HCT116 (cell line): ENCODE measurements at regions not wholly inside any gene's neighbourhood (a gene's known extent, or its start where the extent isn't known, plus 50 kb on each side); places are given as distances from the start of the nearest gene placed in this dataset.

Source experiments
- ATAC-seq: fragments of 200-7000 bp; cut with Tn5 transposase; 2 replicates; pipeline ENCODE4 v1.9.1; 2020; ENCODE audit warnings: mild to moderate bottlenecking, moderate library complexity
- BruUV-seq: library from RNA; stranded (reverse); fragments of 400-500 nt; replicated peaks from 2 replicates; lab custom pipeline; 2021; lab: Mats Ljungman, UMichigan
- CTCF ChIA-PET: fragments of 300-600 bp; sonication (Branson Sonifier 250); formaldehyde crosslinking; loops from one replicate; lab custom pipeline; 2021; ENCODE audit warnings: antibody characterized with exemption; lab: Charles Lee
- POLR2A ChIA-PET: fragments of 300-600, 350-600 bp; sonication (Branson Sonifier 250); formaldehyde crosslinking; loops from one replicate; lab custom pipeline; 2021; ENCODE audit warnings: antibody characterized with exemption; lab: Charles Lee
- RAD21 ChIA-PET, 2 experiments: fragments of 300-600 bp; sonication (Branson Sonifier 250); formaldehyde crosslinking; loops; one replicate each; lab custom pipeline; 2023; ENCODE audit warnings: low total read pairs in 2 of 2; ENCODE audit not compliant: uncharacterized antibody in 2 of 2, unreplicated experiment in 2 of 2, low non-redundant PET in 1 of 2; lab: Charles Lee
- DNase-seq: peaks from one replicate; pipeline ENCODE4 v3.0.0-alpha.2; 2010; ENCODE audit warnings: low read depth, low spot score
- H2AFZ ChIP-seq: fragments of 200-600 bp; shearing (Covaris generic), sonication (generic); 2 replicates; pipeline ENCODE4 v1.6.1; 2017; ENCODE audit warnings: low read depth, mixed run types, mixed read lengths, antibody characterized with exemption, low read length; ENCODE audit not compliant: poor library complexity, severe bottlenecking
- H3K27ac ChIP-seq: 2 replicates; pipeline ENCODE4 v1.5.1; 2012; ENCODE audit warnings: low read depth, low read length
- H3K27me3 ChIP-seq: fragments of 200-600 bp; sonication (generic); 2 replicates; pipeline ENCODE4 v1.6.1; 2016; ENCODE audit warnings: mixed run types, low read length, mixed read lengths; ENCODE audit not compliant: insufficient read depth
- H3K36me3 ChIP-seq, 2 experiments: fragments of 200-500 bp in 1 of 2; fragments of 200-600 bp in 1 of 2; sonication (Bioruptor generic) in 1 of 2; sonication (generic) in 1 of 2; 2 replicates each; pipeline versions ENCODE4 v1.5.1 to v1.6.1; 2014 to 2016; ENCODE audit warnings: low read length in 2 of 2, inconsistent platforms in 1 of 2, mixed read lengths in 1 of 2, mixed run types in 1 of 2; ENCODE audit not compliant: insufficient read depth in 2 of 2, control insufficient read depth in 1 of 2
- H3K4me1 ChIP-seq, 2 experiments: fragments of 200-600 bp in 1 of 2; sonication (generic) in 1 of 2; 2 replicates each; pipeline versions ENCODE4 v1.5.1 to v1.6.1; 2012 to 2017; ENCODE audit warnings: low read length in 2 of 2, inconsistent platforms in 1 of 2, mild to moderate bottlenecking in 1 of 2, mixed read lengths in 1 of 2, mixed run types in 1 of 2, moderate library complexity in 1 of 2; ENCODE audit not compliant: insufficient read depth in 2 of 2, control insufficient read depth in 1 of 2
- H3K4me2 ChIP-seq: fragments of 200-600 bp; sonication (generic); 2 replicates; pipeline ENCODE4 v1.6.1; 2017; ENCODE audit warnings: mixed run types, low read length, mixed read lengths
- H3K4me3 ChIP-seq, 2 experiments: fragments of 200-600 bp in 1 of 2; sonication (generic) in 1 of 2; replicated peaks in 1 of 2; 2 replicates each; pipeline ENCODE4 v1.5.1; 2011 to 2016; ENCODE audit warnings: low read length in 2 of 2, control low read depth in 1 of 2, low read depth in 1 of 2, mild to moderate bottlenecking in 1 of 2, mixed read lengths in 1 of 2, mixed run types in 1 of 2
- H3K79me2 ChIP-seq: fragments of 200-600 bp; sonication (generic); 2 replicates; pipeline ENCODE4 v1.6.1; 2017; ENCODE audit warnings: mild to moderate bottlenecking, mixed run types, low read length, moderate library complexity, mixed read lengths; ENCODE audit not compliant: insufficient read depth
- H3K9ac ChIP-seq: fragments of 200-600 bp; sonication (generic); 2 replicates; pipeline ENCODE4 v1.6.1; 2016; ENCODE audit warnings: low read length, mixed read lengths
- H3K9me2 ChIP-seq: fragments of 200-600 bp; sonication (generic), shearing (Covaris generic); 2 replicates; pipeline ENCODE4 v1.6.1; 2017; ENCODE audit warnings: mixed run types, mild to moderate bottlenecking, moderate library complexity; ENCODE audit not compliant: insufficient read depth
- H3K9me3 ChIP-seq, 2 experiments: fragments of 200-500 bp in 1 of 2; fragments of 200-600 bp in 1 of 2; sonication (Bioruptor generic) in 1 of 2; sonication (generic) in 1 of 2; 2 replicates each; pipeline ENCODE4 v1.6.1; 2014 to 2017; ENCODE audit warnings: low read length in 2 of 2, mixed read lengths in 2 of 2, inconsistent platforms in 1 of 2, low read depth in 1 of 2, mild to moderate bottlenecking in 1 of 2, mixed run types in 1 of 2, moderate library complexity in 1 of 2; ENCODE audit not compliant: control insufficient read depth in 1 of 2, insufficient read depth in 1 of 2
- H4K20me1 ChIP-seq: fragments of 200-600 bp; sonication (generic), shearing (Covaris generic); 2 replicates; pipeline ENCODE4 v1.6.1; 2017; ENCODE audit warnings: mixed run types, mild to moderate bottlenecking, moderate library complexity; ENCODE audit not compliant: insufficient read depth
- CEBPB ChIP-seq: IDR thresholded peaks from 2 replicates; pipeline ENCODE4 v1.6.1; 2012; ENCODE audit warnings: low read depth
- EZH2phosphoT487 ChIP-seq: fragments of 200-600 bp; IDR thresholded peaks from 2 replicates; pipeline ENCODE4 v1.6.1; 2018; ENCODE audit warnings: antibody characterized with exemption, borderline replicate concordance
- POLR2AphosphoS5 ChIP-seq: IDR thresholded peaks from 2 replicates; pipeline ENCODE4 v1.6.1; 2011; ENCODE audit warnings: mild to moderate bottlenecking, low read depth, low read length, moderate library complexity
- RAD21 ChIP-seq: IDR thresholded peaks from 2 replicates; pipeline ENCODE4 v1.6.1; 2012; ENCODE audit warnings: low read depth, mild to moderate bottlenecking
- ZNF274 ChIP-seq: fragments of 200-500 bp; sonication (Bioruptor generic); IDR thresholded peaks from 2 replicates; pipeline ENCODE4 v1.6.1; 2014; ENCODE audit warnings: mild to moderate bottlenecking, low read depth, low read length, inconsistent platforms
- intact Hi-C: fragments of 100-400 bp; cut with micrococcal nuclease; formaldehyde crosslinking; loops from 2 replicates; pipeline ENCODE4 v1.10.0; 2022
- TF ChIP-seq, protein P1 (sequence below): IDR thresholded peaks from 2 replicates; pipeline ENCODE4 v1.6.1; 2012

DNA sequence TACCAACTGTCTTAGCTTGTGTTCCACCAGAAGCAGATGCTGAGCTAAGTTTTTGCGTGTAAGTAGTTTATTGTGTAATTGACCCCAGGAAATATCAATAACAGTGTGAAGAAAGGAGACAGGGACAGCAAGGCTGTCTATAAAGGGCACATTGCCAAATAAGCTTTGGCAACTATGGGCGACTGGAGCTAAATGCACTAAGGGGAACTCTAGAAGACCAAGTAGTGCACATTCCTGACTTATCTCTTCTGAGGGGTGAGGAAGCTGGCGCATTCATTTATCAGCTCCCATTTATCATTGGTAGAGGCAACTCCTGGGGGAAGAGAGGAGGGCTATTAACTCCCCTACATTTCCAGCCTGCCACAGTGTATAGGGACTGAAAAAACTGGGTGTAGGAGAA lies 135.0 kb downstream of the DLEU7 start:
- H2AFZ ChIP-seq: no peak overlapping the region
- no peaks in the 10 kb centered on the region for H3K4me1 ChIP-seq
- H3K4me3 ChIP-seq: no peak overlapping the region
- H3K79me2 ChIP-seq: no peaks in the 10 kb centered on the region
- H3K9me2 ChIP-seq: no peaks in the 10 kb centered on the region
- no peaks in the 10 kb centered on the region for H3K9me3 ChIP-seq
- H3K9ac ChIP-seq: no peak overlapping the region
- H3K27ac ChIP-seq: no peak overlapping the region
- ATAC-seq (no peak), DNase-seq (no peak)
- H3K36me3 ChIP-seq: no peaks in the 10 kb centered on the region
- H4K20me1 ChIP-seq: no peaks in the 10 kb centered on the region
- RAD21 ChIA-PET: no interaction called here
- BruUV-seq: no TSS peak
- H3K27me3 ChIP-seq: no peaks in the 10 kb centered on the region
- POLR2A ChIA-PET: no interaction called here
- TF ChIP-seq EZH2phosphoT487 (no peak), ZNF274 (no peak), RAD21 (no peak)
- TF ChIP-seq, protein P1, sequence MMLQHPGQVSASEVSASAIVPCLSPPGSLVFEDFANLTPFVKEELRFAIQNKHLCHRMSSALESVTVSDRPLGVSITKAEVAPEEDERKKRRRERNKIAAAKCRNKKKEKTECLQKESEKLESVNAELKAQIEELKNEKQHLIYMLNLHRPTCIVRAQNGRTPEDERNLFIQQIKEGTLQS: no peak
- TF ChIP-seq, all 23 proteins: peak for 0
- no peak overlapping the region for H3K4me2 ChIP-seq
- CTCF ChIA-PET: no interaction called here
- intact Hi-C loops: no loop called here

DNA sequence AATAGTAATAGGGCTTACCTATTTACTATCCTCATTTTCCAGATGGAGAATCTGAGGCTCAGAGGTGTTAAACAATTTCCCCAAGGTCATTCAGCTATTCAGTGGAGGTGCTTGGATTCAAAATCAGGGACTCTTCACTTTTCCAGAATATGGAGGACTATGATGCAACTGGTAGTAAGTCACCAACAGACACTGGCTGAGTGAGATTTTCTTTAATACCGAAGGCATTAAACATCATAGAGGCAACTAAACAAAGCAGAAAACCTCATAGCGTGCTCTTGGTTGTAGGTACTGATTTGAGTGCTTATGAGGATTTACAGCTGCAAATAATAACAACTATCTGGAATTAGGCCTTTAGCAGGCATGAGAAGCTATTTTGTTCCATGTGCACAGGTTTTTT lies 134.4 kb downstream of the DLEU7 start:
- Histone ChIP-seq H3K4me3 (no peak overlapping the region), H3K9ac (no peak overlapping the region), H3K79me2 (no peaks in the 10 kb centered on the region), H3K27ac (no peak overlapping the region), H4K20me1 (no peaks in the 10 kb centered on the region), H3K36me3 (no peaks in the 10 kb centered on the region), H3K4me1 (no peaks in the 10 kb centered on the region), H3K9me3 (no peaks in the 10 kb centered on the region), H3K9me2 (no peaks in the 10 kb centered on the region), H3K4me2 (no peak overlapping the region)
- ATAC-seq (no peak), DNase-seq (no peak)
- POLR2A ChIA-PET: no interaction called here
- intact Hi-C loops: no loop called here
- RAD21 ChIA-PET: no interaction called here
- CTCF ChIA-PET: no interaction called here
- no TSS peak for BruUV-seq
- TF ChIP-seq POLR2AphosphoS5 (no peak), CEBPB (peak; percentile 40)
- TF ChIP-seq, all 23 proteins: peak for 1
- H3K27me3 ChIP-seq: no peaks in the 10 kb centered on the region
- no peak overlapping the region for H2AFZ ChIP-seq
